Glomerular visceral epithelial cell (primary cell): ENCODE measurements at regions not wholly inside any gene's neighbourhood (a gene's known extent, or its start where the extent isn't known, plus 50 kb on each side); places are given as distances from the start of the nearest gene placed in this dataset.

Source experiments
- DNase-seq: peaks from one replicate; pipeline ENCODE4 v3.0.0-alpha.2; 2016; ENCODE audit errors: extremely low spot score

GRCh38 chr9:2923766-2924379, 80.0 kb upstream of the PUM3 start:
- no peak for DNase-seq

- DNase-seq, result no peak
These were observed 75.5 kb upstream of the PUM3 start for GRCh38 chr9:2919347-2919746.

- DNase-seq, result no peak
These were observed 72.6 kb upstream of the PUM3 start for GRCh38 chr9:2916382-2916985.

- DNase-seq, result no peak
These were observed 69.1 kb upstream of the PUM3 start for GRCh38 chr9:2913026-2913425.

- no peak for DNase-seq
These were observed 63.5 kb upstream of the PUM3 start for GRCh38 chr9:2907411-2907810.

GRCh38 chr9:2904242-2904930, 60.5 kb upstream of the PUM3 start:
- DNase-seq, result no peak
